ENCODE measurements at regions not wholly inside any gene's neighbourhood (a gene's known extent, or its start where the extent isn't known, plus 50 kb on each side); places are given as distances from the start of the nearest gene placed in this dataset.
A peak's percentile ranks its signal among the peaks of the same experiment; 100 is the strongest.

DNA sequence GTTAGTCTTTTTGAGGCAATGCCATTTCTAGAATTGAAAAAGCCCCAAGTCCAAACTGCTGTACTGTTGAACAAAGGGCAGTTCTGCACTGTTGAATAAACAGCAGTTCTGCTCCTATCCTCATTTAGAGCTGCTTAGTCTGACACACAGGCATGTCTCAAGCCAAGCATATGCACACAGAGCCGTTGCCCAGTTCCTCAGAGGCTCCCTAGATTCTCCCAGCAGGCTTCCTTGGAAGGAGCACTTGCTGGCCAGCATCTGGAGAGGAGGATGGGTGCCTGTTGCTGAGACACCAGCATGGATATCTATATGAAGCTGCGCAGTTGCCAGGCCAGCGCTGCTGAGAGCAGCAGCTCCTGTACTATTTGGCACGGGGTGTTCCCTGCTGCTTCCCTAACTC is 138.3 kb upstream of the USP38 start:
- no peak overlapping the region for H3K4me3 ChIP-seq
- H3K9me3 ChIP-seq = peaks cover 0 to under 1% (median 0%) of the 10 kb centered on the region in 11 donors
- H3K27ac ChIP-seq = no peak overlapping the region
- ATAC-seq (peak in 1 of 8 donors; percentile 50), DNase-seq (no peak)
- TF ChIP-seq, protein P1, sequence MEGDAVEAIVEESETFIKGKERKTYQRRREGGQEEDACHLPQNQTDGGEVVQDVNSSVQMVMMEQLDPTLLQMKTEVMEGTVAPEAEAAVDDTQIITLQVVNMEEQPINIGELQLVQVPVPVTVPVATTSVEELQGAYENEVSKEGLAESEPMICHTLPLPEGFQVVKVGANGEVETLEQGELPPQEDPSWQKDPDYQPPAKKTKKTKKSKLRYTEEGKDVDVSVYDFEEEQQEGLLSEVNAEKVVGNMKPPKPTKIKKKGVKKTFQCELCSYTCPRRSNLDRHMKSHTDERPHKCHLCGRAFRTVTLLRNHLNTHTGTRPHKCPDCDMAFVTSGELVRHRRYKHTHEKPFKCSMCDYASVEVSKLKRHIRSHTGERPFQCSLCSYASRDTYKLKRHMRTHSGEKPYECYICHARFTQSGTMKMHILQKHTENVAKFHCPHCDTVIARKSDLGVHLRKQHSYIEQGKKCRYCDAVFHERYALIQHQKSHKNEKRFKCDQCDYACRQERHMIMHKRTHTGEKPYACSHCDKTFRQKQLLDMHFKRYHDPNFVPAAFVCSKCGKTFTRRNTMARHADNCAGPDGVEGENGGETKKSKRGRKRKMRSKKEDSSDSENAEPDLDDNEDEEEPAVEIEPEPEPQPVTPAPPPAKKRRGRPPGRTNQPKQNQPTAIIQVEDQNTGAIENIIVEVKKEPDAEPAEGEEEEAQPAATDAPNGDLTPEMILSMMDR (IDR thresholded peaks at IDR 0.05) = no peak
- H3K4me1 ChIP-seq = peaks cover 0 to 7% (median 0%) of the 10 kb centered on the region in 9 donors
- H3K27me3 ChIP-seq = no peaks in the 10 kb centered on the region
- intact Hi-C loops (cut with DNase I) = no loop called here
- 74 to 80% methylated on average over 4 of the region's 4 CpGs for WGBS, 2 donors
- H3K36me3 ChIP-seq = no peaks in the 10 kb centered on the region

- no peak overlapping the region for H3K27ac ChIP-seq
- TF ChIP-seq, protein P1 (IDR thresholded peaks at IDR 0.05) = no peak
Observed at GRCh38 chr4:143046906-143047305, 137.8 kb upstream of the USP38 start.

DNA sequence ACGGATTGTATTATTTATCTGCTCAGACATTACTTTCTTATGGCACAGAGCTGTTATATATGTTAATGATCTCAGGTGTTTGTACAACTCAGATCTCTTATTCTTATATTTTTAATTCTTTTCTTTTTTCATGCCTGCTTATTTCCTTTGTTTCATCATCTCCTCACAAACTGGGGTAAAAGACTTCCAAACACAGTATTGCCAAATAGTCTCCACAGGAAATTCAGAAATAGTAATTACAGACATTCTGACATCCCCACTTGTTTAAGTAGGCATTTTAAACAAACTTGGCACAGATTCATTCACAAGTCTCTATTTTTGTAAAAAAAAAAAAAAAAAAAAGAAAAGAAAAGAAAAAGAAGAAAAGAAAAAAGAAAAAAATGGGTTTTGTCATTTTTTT is 129.7 kb upstream of the USP38 start:
- ATAC-seq = no peak
- TF ChIP-seq, protein P1 (IDR thresholded peaks at IDR 0.05) = no peak
- WGBS, 2 donors = 0 to 44% methylated on average over 1 of the region's 1 CpG
- H3K4me3 ChIP-seq = no peak overlapping the region
- no peak overlapping the region for H3K27ac ChIP-seq
- no peaks in the 10 kb centered on the region for H3K36me3 ChIP-seq
- H3K9me3 ChIP-seq = peaks cover 0 to 15% (median 0%) of the 10 kb centered on the region in 11 donors
- no peak for DNase-seq
- peaks cover 0 to 4% (median 0%) of the 10 kb centered on the region in 9 donors for H3K4me1 ChIP-seq
- no peaks in the 10 kb centered on the region for H3K27me3 ChIP-seq
- intact Hi-C loops (cut with DNase I) = no loop called here

More at GRCh38 chr4:143046906-143047305, 137.8 kb upstream of the USP38 start:
- H3K4me3 ChIP-seq = no peak overlapping the region
- peaks cover 0 to 7% (median 0%) of the 10 kb centered on the region in 9 donors for H3K4me1 ChIP-seq
- no peaks in the 10 kb centered on the region for H3K27me3 ChIP-seq
- intact Hi-C loops (cut with DNase I) = no loop called here
- ATAC-seq (peak in 1 of 8 donors; percentile 14), DNase-seq (no peak)
- no peaks in the 10 kb centered on the region for H3K9me3 ChIP-seq
- H3K36me3 ChIP-seq = no peaks in the 10 kb centered on the region
- WGBS, 2 donors = 84 to 89% methylated on average over 4 of the region's 4 CpGs

DNA sequence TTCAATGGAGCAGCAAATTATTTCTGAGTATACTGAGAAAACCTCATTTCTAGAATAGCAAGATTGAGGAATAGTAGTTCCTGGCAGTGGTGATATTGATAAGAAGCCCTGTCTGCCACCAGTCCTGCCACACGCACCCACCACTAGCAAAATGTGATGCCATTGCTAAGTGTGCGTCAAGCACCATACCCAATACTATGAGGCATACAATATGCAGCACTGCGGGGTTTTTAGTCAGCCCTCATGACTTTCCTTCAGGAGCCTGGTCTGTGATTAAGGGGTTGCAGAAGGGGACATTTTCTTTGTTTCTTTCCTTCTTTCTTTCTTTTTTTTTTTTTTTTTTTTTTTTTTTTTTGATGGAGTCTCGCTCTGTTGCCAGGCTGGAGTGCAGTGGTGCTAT is 128.7 kb upstream of the USP38 start:
- H3K4me1 ChIP-seq = peaks cover 0 to 4% (median 0%) of the 10 kb centered on the region in 9 donors
- no peak overlapping the region for H3K27ac ChIP-seq
- H3K36me3 ChIP-seq = no peaks in the 10 kb centered on the region
- no peak overlapping the region for H3K4me3 ChIP-seq
- H3K27me3 ChIP-seq = no peaks in the 10 kb centered on the region
- TF ChIP-seq, protein P1 (IDR thresholded peaks at IDR 0.05) = no peak
- WGBS, 2 donors = 97 to 98% methylated on average over 3 to 4 of the region's 4 CpGs
- intact Hi-C loops (cut with DNase I) = no loop called here
- H3K9me3 ChIP-seq = peaks cover 0 to 15% (median 0%) of the 10 kb centered on the region in 11 donors
- ATAC-seq (no peak), DNase-seq (no peak)
